ENCODE measurements at regions not wholly inside any gene's neighbourhood (a gene's known extent, or its start where the extent isn't known, plus 50 kb on each side); places are given as distances from the start of the nearest gene placed in this dataset.

DNA sequence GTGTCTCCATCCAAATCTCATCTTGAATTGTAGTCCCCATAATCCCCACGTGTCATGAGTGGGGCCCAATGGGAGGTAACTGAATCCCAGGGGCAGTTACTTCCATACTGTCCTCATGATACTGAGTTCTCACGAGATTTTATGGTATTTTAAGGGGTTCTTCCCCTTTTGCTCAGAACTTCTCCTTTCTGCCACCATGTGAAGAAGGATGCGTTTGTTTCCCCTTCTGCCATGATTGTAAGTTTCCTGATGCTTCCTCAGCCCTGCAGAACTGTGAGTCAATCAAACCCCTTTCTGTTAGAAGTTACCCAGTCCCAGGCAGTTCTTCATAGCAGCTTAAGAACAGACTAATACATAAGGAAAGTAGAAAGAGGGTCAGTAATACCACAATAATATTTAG, 480.4 kb downstream of the KCNJ3 start:
- ATAC-seq: no peak
- DNase-seq: no peak
- H3K27me3 Mint-ChIP-seq (ENCODE audit: low read depth): no peaks in the 10 kb centered on the region
- no peak overlapping the region for H3K4me3 Mint-ChIP-seq
- H3K4me1 Mint-ChIP-seq (ENCODE audit: low read depth): no peaks in the 10 kb centered on the region
- no peaks in the 10 kb centered on the region for H3K36me3 Mint-ChIP-seq (ENCODE audit: insufficient read depth)
- H3K9me3 Mint-ChIP-seq: peaks cover 3% of the 10 kb centered on the region

DNA sequence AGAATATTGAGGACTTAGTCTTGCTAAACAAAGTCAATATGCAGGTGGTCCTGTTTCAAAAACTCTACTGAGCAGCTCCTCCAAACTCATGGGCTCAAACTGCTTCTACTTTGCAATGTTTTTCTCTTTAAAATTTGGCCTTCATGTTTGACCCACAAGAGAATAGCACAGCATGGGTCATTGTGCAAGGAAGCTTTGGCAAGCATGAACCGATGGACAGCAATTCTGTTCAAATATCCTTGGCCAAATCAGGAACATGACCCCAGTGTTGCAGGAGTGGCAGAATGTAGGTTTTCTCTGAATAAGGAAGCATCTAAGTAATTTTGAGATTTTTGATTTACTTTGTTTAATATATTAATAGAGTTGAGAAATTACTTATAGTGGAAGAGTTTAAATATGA, 477.9 kb downstream of the KCNJ3 start:
- DNase-seq (no peak), ATAC-seq (no peak)
- H3K9me3 Mint-ChIP-seq: no peaks in the 10 kb centered on the region
- H3K4me3 Mint-ChIP-seq: no peak overlapping the region
- no peaks in the 10 kb centered on the region for H3K27me3 Mint-ChIP-seq (ENCODE audit: low read depth)
- no peaks in the 10 kb centered on the region for H3K36me3 Mint-ChIP-seq (ENCODE audit: insufficient read depth)
- H3K4me1 Mint-ChIP-seq (ENCODE audit: low read depth): no peaks in the 10 kb centered on the region

GRCh38 chr2:155169317-155169716, 470.8 kb downstream of the KCNJ3 start:
- DNase-seq (no peak), ATAC-seq (no peak)
- H3K36me3 Mint-ChIP-seq (ENCODE audit: insufficient read depth): no peaks in the 10 kb centered on the region
- no peaks in the 10 kb centered on the region for H3K4me1 Mint-ChIP-seq (ENCODE audit: low read depth)
- H3K27me3 Mint-ChIP-seq (ENCODE audit: low read depth): no peaks in the 10 kb centered on the region
- H3K9me3 Mint-ChIP-seq: no peaks in the 10 kb centered on the region
- no peak overlapping the region for H3K4me3 Mint-ChIP-seq

- H3K4me1 Mint-ChIP-seq (ENCODE audit: low read depth): no peaks in the 10 kb centered on the region
- H3K4me3 Mint-ChIP-seq: no peak overlapping the region
- no peak for DNase-seq
- H3K36me3 Mint-ChIP-seq (ENCODE audit: insufficient read depth): no peaks in the 10 kb centered on the region
- no peak for ATAC-seq
- no peaks in the 10 kb centered on the region for H3K9me3 Mint-ChIP-seq
- H3K27me3 Mint-ChIP-seq (ENCODE audit: low read depth): no peaks in the 10 kb centered on the region
Observed at GRCh38 chr2:155162494-155162893, 464.0 kb downstream of the KCNJ3 start.

DNA sequence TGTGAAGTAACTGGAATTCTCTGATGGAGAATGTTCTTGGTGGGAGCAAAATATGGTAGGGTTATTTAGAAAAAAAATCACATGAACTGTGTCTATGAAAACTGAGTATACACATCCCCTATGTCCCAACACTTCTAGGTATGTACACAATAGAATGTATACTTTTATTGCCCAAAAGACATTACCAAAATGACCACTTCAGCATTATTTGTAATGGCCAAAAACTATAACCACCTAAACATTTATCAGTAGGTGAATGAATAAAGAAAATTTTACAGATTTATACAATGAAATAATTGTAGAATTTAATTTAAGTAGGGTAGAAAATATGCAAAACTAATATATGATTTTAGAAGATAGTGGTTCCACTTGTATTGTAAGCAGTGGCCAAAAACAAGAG, 462.8 kb downstream of the KCNJ3 start:
- DNase-seq (no peak), ATAC-seq (no peak)
- H3K9me3 Mint-ChIP-seq: no peaks in the 10 kb centered on the region
- no peaks in the 10 kb centered on the region for H3K4me1 Mint-ChIP-seq (ENCODE audit: low read depth)
- no peak overlapping the region for H3K4me3 Mint-ChIP-seq
- H3K36me3 Mint-ChIP-seq (ENCODE audit: insufficient read depth): no peaks in the 10 kb centered on the region
- H3K27me3 Mint-ChIP-seq (ENCODE audit: low read depth): no peaks in the 10 kb centered on the region

DNA sequence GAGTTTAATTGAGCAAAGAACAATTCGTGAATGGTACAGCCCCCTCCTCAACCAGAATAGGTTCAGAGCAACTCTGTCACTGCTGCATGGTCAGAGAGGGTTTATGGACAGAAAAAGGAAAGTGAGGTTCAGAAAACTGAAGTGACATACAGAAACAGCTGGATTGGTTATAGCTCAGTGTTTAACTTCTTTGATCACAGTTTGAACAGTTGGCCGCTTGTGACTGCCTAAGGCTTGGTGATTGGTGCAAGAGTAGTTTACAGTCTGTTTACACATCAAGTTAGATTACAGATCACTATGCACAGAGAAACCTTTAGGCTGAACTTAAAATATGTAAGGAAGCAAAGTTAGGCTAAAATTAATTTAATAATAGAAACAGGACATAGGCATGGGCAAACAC, 459.2 kb downstream of the KCNJ3 start:
- Mint-ChIP-seq H3K4me1 (ENCODE audit: low read depth) (no peaks in the 10 kb centered on the region), H3K27me3 (ENCODE audit: low read depth) (no peaks in the 10 kb centered on the region), H3K4me3 (no peak overlapping the region), H3K9me3 (no peaks in the 10 kb centered on the region), H3K36me3 (ENCODE audit: insufficient read depth) (no peaks in the 10 kb centered on the region)
- DNase-seq: no peak
- ATAC-seq: no peak

- Mint-ChIP-seq H3K27me3 (ENCODE audit: low read depth) (no peaks in the 10 kb centered on the region), H3K9me3 (no peaks in the 10 kb centered on the region), H3K36me3 (ENCODE audit: insufficient read depth) (no peaks in the 10 kb centered on the region), H3K4me1 (ENCODE audit: low read depth) (no peaks in the 10 kb centered on the region), H3K4me3 (no peak overlapping the region)
- ATAC-seq (no peak), DNase-seq (no peak)
Observed at GRCh38 chr2:155157065-155157464, 458.6 kb downstream of the KCNJ3 start.

GRCh38 chr2:155151945-155152344, 453.4 kb downstream of the KCNJ3 start:
- Mint-ChIP-seq H3K36me3 (ENCODE audit: insufficient read depth) (no peaks in the 10 kb centered on the region), H3K9me3 (no peaks in the 10 kb centered on the region), H3K27me3 (ENCODE audit: low read depth) (no peaks in the 10 kb centered on the region), H3K4me1 (ENCODE audit: low read depth) (no peaks in the 10 kb centered on the region), H3K4me3 (no peak overlapping the region)
- DNase-seq: no peak
- no peak for ATAC-seq

DNA sequence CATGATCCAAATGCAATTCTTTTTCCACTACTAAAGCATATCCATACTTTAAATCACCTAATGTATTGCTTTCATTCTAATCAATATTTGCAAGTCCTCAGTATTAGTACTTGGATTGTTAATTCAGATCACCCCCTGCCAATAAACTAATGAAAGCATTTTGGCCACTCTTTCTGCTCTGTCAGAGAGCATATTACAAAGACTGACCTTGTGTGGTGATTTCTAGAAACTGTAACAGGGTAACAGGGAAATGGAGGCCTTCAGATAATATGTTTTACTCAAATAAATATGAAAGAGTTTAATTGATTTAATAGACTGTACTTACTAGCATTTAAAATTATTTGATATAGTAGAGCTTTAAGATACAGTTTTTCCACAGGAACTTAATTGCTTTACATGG, 453.0 kb downstream of the KCNJ3 start:
- H3K36me3 Mint-ChIP-seq (ENCODE audit: insufficient read depth): no peaks in the 10 kb centered on the region
- no peaks in the 10 kb centered on the region for H3K9me3 Mint-ChIP-seq
- ATAC-seq: no peak
- no peaks in the 10 kb centered on the region for H3K27me3 Mint-ChIP-seq (ENCODE audit: low read depth)
- H3K4me1 Mint-ChIP-seq (ENCODE audit: low read depth): no peaks in the 10 kb centered on the region
- no peak for DNase-seq
- H3K4me3 Mint-ChIP-seq: no peak overlapping the region

DNA sequence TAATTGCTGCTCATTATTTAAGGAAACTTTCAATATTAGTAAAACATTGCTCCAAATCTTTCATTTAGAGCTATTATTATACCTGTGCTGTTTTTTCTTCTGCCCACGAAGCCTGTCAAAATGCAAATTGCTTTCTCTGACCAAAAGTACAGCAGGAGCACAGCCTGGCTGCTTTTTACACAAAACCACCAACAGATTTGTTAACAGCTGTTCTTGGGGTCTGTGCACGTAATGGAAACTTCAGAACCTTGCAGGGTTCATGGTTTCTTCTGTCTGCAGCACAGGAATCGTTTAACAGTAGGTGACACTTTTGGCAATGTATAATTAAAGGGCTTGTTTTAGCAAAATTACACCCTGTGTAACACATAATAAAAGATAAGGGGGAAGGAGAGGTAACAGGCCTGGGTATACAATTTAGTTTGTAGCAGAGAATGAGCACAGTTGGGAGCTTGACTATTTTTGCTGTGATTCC, 447.3 kb downstream of the KCNJ3 start:
- H3K27me3 Mint-ChIP-seq (ENCODE audit: low read depth): no peaks in the 10 kb centered on the region
- no peaks in the 10 kb centered on the region for H3K9me3 Mint-ChIP-seq
- no peaks in the 10 kb centered on the region for H3K4me1 Mint-ChIP-seq (ENCODE audit: low read depth)
- no peak overlapping the region for H3K4me3 Mint-ChIP-seq
- ATAC-seq: no peak
- no peak for DNase-seq
- H3K36me3 Mint-ChIP-seq (ENCODE audit: insufficient read depth): no peaks in the 10 kb centered on the region

GRCh38 chr2:155141418-155141817, 442.9 kb downstream of the KCNJ3 start:
- Mint-ChIP-seq H3K4me3 (no peak overlapping the region), H3K9me3 (no peaks in the 10 kb centered on the region), H3K4me1 (ENCODE audit: low read depth) (no peaks in the 10 kb centered on the region), H3K36me3 (ENCODE audit: insufficient read depth) (no peaks in the 10 kb centered on the region), H3K27me3 (ENCODE audit: low read depth) (no peaks in the 10 kb centered on the region)
- DNase-seq: no peak
- ATAC-seq: no peak

- Mint-ChIP-seq H3K4me1 (ENCODE audit: low read depth) (no peaks in the 10 kb centered on the region), H3K36me3 (ENCODE audit: insufficient read depth) (no peaks in the 10 kb centered on the region), H3K9me3 (peaks cover 4% of the 10 kb centered on the region), H3K4me3 (no peak overlapping the region), H3K27me3 (ENCODE audit: low read depth) (no peaks in the 10 kb centered on the region)
- ATAC-seq (no peak), DNase-seq (no peak)
Observed at GRCh38 chr2:155125585-155126230, 427.2 kb downstream of the KCNJ3 start.

DNA sequence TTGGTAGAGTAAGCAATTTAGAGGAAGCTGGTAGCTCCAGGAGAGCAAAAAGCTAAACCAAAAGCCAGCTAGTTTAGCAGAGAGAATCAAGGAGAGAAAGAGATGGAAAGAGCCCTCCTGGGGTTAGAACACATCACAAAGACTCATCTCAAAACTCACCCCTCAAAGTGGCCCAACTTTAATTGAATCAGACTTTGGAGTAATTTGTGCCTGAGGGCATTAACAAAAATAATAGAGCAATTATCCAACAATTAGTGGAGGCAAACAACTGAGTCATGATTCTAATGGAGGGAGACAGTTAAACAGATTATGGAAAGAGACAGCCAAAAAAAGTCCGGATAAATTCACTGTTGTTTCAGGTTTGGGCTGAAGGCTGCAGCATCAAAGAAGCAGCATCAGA, 417.4 kb downstream of the KCNJ3 start:
- DNase-seq (no peak), ATAC-seq (no peak)
- Mint-ChIP-seq H3K4me3 (no peak overlapping the region), H3K4me1 (ENCODE audit: low read depth) (no peaks in the 10 kb centered on the region), H3K27me3 (ENCODE audit: low read depth) (no peaks in the 10 kb centered on the region), H3K36me3 (ENCODE audit: insufficient read depth) (no peaks in the 10 kb centered on the region), H3K9me3 (peaks cover 10% of the 10 kb centered on the region)

DNA sequence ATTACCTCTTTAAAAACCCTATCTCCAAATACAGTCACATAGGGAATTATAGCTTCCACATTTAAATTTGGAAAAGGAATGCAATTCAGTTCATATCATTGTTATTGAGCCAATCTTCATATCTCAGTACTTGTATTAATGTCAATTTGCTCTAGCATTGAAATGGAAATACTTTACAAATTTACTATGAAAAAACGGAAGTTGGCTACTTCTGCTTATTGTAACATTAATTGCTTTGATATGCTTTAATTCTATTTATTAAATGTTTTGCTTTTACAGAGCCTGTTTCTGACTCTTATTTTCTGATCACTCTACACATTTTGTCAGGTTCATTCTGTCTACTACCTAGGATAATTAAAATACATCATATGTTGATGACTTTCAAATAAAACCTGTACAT, 412.6 kb downstream of the KCNJ3 start:
- H3K4me1 Mint-ChIP-seq (ENCODE audit: low read depth): no peaks in the 10 kb centered on the region
- no peaks in the 10 kb centered on the region for H3K27me3 Mint-ChIP-seq (ENCODE audit: low read depth)
- DNase-seq (no peak), ATAC-seq (no peak)
- no peaks in the 10 kb centered on the region for H3K36me3 Mint-ChIP-seq (ENCODE audit: insufficient read depth)
- H3K9me3 Mint-ChIP-seq: peaks cover 6% of the 10 kb centered on the region
- no peak overlapping the region for H3K4me3 Mint-ChIP-seq

- no peaks in the 10 kb centered on the region for H3K4me1 Mint-ChIP-seq (ENCODE audit: low read depth)
- H3K4me3 Mint-ChIP-seq: no peak overlapping the region
- DNase-seq (no peak), ATAC-seq (no peak)
- H3K27me3 Mint-ChIP-seq (ENCODE audit: low read depth): no peaks in the 10 kb centered on the region
- peaks cover 7% of the 10 kb centered on the region for H3K9me3 Mint-ChIP-seq
- H3K36me3 Mint-ChIP-seq (ENCODE audit: insufficient read depth): no peaks in the 10 kb centered on the region
Observed at GRCh38 chr2:155109527-155109926, 411.0 kb downstream of the KCNJ3 start.

DNA sequence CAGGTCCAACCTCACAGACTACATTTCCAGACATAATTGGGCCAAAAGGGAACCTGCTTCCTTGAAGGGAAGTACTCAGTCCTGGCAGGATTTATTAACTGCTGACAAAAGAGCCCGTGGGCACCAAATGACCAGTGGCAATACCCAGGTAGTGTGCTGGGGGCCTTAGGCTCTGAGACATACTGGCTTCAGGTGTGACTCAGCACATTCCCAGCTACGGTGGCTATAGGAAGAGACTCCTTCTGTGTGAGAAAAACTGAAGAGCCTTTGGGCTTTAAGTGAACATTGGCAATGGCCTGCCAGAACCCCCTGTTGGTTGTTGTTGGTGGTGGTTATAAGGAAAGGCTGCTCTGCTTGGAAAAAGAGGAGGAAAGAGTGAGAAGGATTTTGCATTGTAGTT, 401.8 kb downstream of the KCNJ3 start:
- ATAC-seq: no peak
- H3K4me1 Mint-ChIP-seq (ENCODE audit: low read depth): no peaks in the 10 kb centered on the region
- DNase-seq: no peak
- no peaks in the 10 kb centered on the region for H3K27me3 Mint-ChIP-seq (ENCODE audit: low read depth)
- peaks cover 20% of the 10 kb centered on the region for H3K9me3 Mint-ChIP-seq
- no peak overlapping the region for H3K4me3 Mint-ChIP-seq
- no peaks in the 10 kb centered on the region for H3K36me3 Mint-ChIP-seq (ENCODE audit: insufficient read depth)

Measured in activated T-cell treated with anti-CD3 and anti-CD28 coated beads, Interleukin-2, amount 50 U/mL, for 4 hours (primary cell).